ENCODE measurements at regions not wholly inside any gene's neighbourhood (a gene's known extent, or its start where the extent isn't known, plus 50 kb on each side); places are given as distances from the start of the nearest gene placed in this dataset.

DNA sequence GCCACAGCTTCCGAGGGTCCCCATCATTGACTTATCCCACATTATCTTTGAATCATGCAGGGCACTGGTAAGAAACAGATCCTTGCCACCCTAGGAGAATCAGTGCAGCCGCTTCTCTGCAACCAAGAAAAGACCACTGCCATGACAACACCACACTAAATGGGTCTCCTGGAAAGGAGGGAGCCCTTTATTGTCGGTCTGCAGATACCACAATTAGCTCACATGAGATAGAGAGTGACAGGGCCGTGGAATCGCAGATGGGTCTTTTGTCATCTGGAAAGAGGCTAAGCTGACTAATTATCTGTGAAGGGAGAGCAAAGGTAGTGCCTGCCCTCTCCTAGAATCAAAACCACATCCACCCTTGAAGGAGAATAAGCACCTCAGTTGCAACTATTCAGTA is 178.3 kb upstream of the MYO16 start:
- no peak overlapping the region for H3K27ac ChIP-seq (ENCODE audit: insufficient read length, low read depth, low read length)
- no peak overlapping the region for H4K5ac ChIP-seq (ENCODE audit: insufficient read length, low read depth, low read length)
- H2AK5ac ChIP-seq (ENCODE audit: insufficient read length, low read length): no peak overlapping the region
- H3K9ac ChIP-seq (ENCODE audit: extremely low read depth, insufficient read length, low read length): no peak overlapping the region
- no peak overlapping the region for H2AFZ ChIP-seq (ENCODE audit: low read length)
- H3T11ph ChIP-seq (ENCODE audit: low read length): no peak overlapping the region
- H3K14ac ChIP-seq (ENCODE audit: insufficient read depth, low read length): no peak overlapping the region
- H2BK20ac ChIP-seq (ENCODE audit: low read depth, low read length, poor library complexity, severe bottlenecking): no peak overlapping the region
- no peak for DNase-seq
- no peak overlapping the region for H4K91ac ChIP-seq (ENCODE audit: insufficient read length, low read depth, low read length)
- no peak overlapping the region for H2BK12ac ChIP-seq (ENCODE audit: insufficient read length, low read depth, low read length)
- Mint-ChIP-seq H3K9me3 (no peaks in the 10 kb centered on the region), H3K36me3 (ENCODE audit: insufficient read depth in 1 of 3, low read depth in 3 of 3) (no peaks in the 10 kb centered on the region; a peak in 1 of 7 replicates), H3K27me3 (ENCODE audit: low read depth) (no peaks in the 10 kb centered on the region), H3K27ac (no peak overlapping the region), H3K4me3 (no peak overlapping the region), H3K4me1 (peaks cover 3% of the 10 kb centered on the region in 2 experiments; a peak in 3 of 4 replicates)
- no peak overlapping the region for H3K23ac ChIP-seq (ENCODE audit: insufficient read length, low read depth, low read length)
- H3K9me3 ChIP-seq (ENCODE audit: control insufficient read depth, low read depth, low read length): no peaks in the 10 kb centered on the region
- no peak overlapping the region for H4K8ac ChIP-seq (replicated peaks; ENCODE audit: insufficient read length, low read depth, low read length)
- no peaks in the 10 kb centered on the region for H4K20me1 ChIP-seq (ENCODE audit: control insufficient read depth, insufficient read depth, insufficient read length)
- no peak overlapping the region for H3K56ac ChIP-seq (ENCODE audit: insufficient read length, low read depth, low read length)
- no peak overlapping the region for H3K4me2 ChIP-seq (ENCODE audit: insufficient read depth, insufficient read length, low read length)
- no peak overlapping the region for H3K18ac ChIP-seq (ENCODE audit: insufficient read length, low read depth, low read length)
- H2BK5ac ChIP-seq (ENCODE audit: insufficient read length, low read length): no peak overlapping the region
- no peaks in the 10 kb centered on the region for H3K79me2 ChIP-seq (ENCODE audit: insufficient read depth, low read length)
- H3K79me1 ChIP-seq (ENCODE audit: insufficient read depth, low read depth, low read length, poor library complexity, severe bottlenecking): no peaks in the 10 kb centered on the region
- TF ChIP-seq, protein P1, sequence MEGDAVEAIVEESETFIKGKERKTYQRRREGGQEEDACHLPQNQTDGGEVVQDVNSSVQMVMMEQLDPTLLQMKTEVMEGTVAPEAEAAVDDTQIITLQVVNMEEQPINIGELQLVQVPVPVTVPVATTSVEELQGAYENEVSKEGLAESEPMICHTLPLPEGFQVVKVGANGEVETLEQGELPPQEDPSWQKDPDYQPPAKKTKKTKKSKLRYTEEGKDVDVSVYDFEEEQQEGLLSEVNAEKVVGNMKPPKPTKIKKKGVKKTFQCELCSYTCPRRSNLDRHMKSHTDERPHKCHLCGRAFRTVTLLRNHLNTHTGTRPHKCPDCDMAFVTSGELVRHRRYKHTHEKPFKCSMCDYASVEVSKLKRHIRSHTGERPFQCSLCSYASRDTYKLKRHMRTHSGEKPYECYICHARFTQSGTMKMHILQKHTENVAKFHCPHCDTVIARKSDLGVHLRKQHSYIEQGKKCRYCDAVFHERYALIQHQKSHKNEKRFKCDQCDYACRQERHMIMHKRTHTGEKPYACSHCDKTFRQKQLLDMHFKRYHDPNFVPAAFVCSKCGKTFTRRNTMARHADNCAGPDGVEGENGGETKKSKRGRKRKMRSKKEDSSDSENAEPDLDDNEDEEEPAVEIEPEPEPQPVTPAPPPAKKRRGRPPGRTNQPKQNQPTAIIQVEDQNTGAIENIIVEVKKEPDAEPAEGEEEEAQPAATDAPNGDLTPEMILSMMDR (conservative IDR thresholded peaks at IDR 0.05): no peak
- no peak overlapping the region for H2BK15ac ChIP-seq (ENCODE audit: low read depth, low read length)
- no peaks in the 10 kb centered on the region for H3K27me3 ChIP-seq (ENCODE audit: insufficient read depth, low read length)
- no peaks in the 10 kb centered on the region for H3K23me2 ChIP-seq (ENCODE audit: insufficient read length, low read depth, low read length, poor library complexity, severe bottlenecking)
- H3K4ac ChIP-seq (ENCODE audit: low read depth, low read length): no peak overlapping the region
- H3K4me1 ChIP-seq (ENCODE audit: insufficient read depth, low read length): no peaks in the 10 kb centered on the region
- no CpG with 5 or more reads among the region's 5 CpGs for WGBS (ENCODE audit: extremely low coverage, insufficient read length, low lambda C conversion rate)
- H2BK120ac ChIP-seq (ENCODE audit: low read depth, low read length, poor library complexity, severe bottlenecking): no peak overlapping the region
